ENCODE measurements at regions not wholly inside any gene's neighbourhood (a gene's known extent, or its start where the extent isn't known, plus 50 kb on each side); places are given as distances from the start of the nearest gene placed in this dataset.

DNA sequence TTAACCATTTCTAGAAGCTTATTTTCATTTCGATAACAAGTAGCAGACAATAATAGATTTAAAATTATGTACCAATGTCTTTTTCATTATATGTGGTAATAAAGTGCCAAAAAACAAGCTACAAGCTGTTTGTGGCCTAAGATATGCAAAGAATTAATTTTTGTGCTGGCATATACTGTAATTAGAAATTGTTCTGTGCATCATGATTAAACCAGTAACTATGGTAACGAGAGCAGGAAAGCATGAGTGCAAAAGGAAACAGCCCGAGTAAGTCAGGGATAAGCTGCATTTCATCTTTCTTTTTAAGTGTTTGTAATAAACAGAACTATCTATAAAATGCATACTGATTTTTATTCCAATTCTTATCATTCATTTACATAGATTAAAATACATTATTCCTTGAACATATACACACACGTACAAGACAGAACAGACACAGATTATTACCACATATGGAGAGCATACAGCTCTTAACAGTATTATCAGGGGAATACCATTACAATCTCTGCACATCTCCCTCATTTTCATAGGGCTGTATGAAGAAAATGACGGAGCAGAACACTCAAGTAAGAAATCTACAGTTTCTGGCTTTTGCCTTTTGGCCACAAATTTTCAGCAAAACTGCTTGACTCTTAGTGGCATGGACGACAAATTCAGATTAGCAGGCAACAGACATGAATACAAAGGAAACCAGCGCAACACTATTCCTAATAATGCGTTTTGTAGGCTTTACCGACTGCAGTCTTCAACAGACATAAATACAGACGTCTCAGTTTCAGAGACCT, 121.3 kb upstream of the WDR17 start (continued):
- TF ChIP-seq, protein P1, sequence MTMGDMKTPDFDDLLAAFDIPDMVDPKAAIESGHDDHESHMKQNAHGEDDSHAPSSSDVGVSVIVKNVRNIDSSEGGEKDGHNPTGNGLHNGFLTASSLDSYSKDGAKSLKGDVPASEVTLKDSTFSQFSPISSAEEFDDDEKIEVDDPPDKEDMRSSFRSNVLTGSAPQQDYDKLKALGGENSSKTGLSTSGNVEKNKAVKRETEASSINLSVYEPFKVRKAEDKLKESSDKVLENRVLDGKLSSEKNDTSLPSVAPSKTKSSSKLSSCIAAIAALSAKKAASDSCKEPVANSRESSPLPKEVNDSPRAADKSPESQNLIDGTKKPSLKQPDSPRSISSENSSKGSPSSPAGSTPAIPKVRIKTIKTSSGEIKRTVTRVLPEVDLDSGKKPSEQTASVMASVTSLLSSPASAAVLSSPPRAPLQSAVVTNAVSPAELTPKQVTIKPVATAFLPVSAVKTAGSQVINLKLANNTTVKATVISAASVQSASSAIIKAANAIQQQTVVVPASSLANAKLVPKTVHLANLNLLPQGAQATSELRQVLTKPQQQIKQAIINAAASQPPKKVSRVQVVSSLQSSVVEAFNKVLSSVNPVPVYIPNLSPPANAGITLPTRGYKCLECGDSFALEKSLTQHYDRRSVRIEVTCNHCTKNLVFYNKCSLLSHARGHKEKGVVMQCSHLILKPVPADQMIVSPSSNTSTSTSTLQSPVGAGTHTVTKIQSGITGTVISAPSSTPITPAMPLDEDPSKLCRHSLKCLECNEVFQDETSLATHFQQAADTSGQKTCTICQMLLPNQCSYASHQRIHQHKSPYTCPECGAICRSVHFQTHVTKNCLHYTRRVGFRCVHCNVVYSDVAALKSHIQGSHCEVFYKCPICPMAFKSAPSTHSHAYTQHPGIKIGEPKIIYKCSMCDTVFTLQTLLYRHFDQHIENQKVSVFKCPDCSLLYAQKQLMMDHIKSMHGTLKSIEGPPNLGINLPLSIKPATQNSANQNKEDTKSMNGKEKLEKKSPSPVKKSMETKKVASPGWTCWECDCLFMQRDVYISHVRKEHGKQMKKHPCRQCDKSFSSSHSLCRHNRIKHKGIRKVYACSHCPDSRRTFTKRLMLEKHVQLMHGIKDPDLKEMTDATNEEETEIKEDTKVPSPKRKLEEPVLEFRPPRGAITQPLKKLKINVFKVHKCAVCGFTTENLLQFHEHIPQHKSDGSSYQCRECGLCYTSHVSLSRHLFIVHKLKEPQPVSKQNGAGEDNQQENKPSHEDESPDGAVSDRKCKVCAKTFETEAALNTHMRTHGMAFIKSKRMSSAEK (CRISPR knock-in tag; IDR thresholded peaks at IDR 0.05; ENCODE audit: borderline replicate concordance) = no peak
- TF ChIP-seq, protein P2, sequence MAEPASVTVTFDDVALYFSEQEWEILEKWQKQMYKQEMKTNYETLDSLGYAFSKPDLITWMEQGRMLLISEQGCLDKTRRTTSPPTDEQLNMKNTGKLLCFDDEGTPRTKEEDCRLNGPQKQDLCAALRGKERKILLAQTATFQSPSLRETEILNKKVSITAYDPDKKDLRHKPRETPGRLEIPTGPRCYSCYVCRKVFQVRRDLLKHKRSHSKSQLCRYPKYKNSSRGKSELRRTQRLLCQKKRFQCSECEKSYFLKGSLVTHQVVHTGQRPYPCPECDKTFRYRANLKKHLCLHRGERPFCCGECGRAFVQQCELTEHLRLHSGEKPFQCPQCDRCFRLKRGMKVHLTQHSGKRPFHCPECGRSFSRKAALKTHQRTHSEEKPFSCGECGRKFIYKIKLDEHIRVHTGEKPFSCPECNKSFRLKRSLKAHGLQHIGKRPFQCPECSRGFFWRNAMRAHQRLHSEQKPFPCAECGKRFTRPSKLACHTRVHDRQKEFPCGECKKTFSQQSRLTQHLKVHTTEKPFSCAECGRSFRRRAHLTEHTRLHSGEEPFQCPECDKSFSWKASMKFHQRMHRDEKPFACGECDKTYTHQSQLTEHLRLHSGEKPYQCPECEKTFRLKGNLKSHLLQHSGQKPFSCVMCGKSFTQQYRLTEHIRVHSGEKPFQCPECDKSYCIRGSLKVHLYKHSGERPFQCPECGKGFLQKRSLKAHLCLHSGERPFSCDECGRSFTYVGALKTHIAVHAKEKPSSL (CRISPR knock-in tag; conservative IDR thresholded peaks at IDR 0.05) = no peak
- no peak for TF ChIP-seq ZNF317 (CRISPR knock-in tag; IDR thresholded peaks at IDR 0.05; ENCODE audit: borderline replicate concordance, low read depth)
- TF ChIP-seq, protein P3, sequence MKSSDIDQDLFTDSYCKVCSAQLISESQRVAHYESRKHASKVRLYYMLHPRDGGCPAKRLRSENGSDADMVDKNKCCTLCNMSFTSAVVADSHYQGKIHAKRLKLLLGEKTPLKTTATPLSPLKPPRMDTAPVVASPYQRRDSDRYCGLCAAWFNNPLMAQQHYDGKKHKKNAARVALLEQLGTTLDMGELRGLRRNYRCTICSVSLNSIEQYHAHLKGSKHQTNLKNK (CRISPR knock-in tag; IDR thresholded peaks at IDR 0.05) = no peak
- TF ChIP-seq, protein P4, sequence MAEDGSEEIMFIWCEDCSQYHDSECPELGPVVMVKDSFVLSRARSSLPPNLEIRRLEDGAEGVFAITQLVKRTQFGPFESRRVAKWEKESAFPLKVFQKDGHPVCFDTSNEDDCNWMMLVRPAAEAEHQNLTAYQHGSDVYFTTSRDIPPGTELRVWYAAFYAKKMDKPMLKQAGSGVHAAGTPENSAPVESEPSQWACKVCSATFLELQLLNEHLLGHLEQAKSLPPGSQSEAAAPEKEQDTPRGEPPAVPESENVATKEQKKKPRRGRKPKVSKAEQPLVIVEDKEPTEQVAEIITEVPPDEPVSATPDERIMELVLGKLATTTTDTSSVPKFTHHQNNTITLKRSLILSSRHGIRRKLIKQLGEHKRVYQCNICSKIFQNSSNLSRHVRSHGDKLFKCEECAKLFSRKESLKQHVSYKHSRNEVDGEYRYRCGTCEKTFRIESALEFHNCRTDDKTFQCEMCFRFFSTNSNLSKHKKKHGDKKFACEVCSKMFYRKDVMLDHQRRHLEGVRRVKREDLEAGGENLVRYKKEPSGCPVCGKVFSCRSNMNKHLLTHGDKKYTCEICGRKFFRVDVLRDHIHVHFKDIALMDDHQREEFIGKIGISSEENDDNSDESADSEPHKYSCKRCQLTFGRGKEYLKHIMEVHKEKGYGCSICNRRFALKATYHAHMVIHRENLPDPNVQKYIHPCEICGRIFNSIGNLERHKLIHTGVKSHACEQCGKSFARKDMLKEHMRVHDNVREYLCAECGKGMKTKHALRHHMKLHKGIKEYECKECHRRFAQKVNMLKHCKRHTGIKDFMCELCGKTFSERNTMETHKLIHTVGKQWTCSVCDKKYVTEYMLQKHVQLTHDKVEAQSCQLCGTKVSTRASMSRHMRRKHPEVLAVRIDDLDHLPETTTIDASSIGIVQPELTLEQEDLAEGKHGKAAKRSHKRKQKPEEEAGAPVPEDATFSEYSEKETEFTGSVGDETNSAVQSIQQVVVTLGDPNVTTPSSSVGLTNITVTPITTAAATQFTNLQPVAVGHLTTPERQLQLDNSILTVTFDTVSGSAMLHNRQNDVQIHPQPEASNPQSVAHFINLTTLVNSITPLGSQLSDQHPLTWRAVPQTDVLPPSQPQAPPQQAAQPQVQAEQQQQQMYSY (CRISPR knock-in tag; IDR thresholded peaks at IDR 0.05) = no peak
- no peak for TF ChIP-seq OVOL2 (CRISPR knock-in tag; IDR thresholded peaks at IDR 0.05; ENCODE audit: borderline replicate concordance)

DNA sequence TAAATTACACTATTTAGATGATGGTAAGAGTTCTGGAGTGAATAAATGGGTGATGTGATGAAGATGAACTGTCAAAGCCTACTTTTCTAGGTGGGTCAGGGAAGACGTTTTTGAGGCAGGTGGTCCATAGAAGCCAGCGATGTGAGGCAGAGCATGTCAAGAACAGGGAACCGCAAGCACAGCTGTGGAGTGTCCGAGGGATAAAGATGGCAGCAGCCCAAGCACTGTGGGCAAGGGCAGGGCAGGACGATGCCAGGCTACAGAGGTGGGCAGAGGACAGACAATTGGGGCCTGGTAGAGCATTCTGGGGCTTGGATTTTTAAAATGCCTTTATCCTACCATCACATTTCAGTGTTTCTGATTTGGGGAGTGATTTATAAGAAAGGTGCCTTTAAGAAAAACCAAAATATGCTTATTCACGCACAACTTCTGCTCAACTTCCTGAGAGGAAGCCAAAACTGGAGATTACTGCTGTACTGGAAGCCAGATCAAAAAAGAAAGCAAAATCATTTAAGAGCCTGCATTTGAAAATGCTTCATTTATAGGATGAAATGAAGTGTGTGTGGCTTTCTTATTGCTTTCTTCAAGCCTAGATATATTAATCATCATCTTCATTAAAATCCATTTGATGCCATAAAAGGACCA, 119.0 kb upstream of the WDR17 start:
- H3K36me3 Mint-ChIP-seq = no peaks in the 10 kb centered on the region
- TF ChIP-seq ESRRA (CRISPR knock-in tag; IDR thresholded peaks at IDR 0.05; ENCODE audit: borderline replicate concordance) (no peak), RORB (CRISPR knock-in tag; IDR thresholded peaks at IDR 0.05) (no peak), TEAD4 (CRISPR knock-in tag; IDR thresholded peaks at IDR 0.05) (no peak), HMGA2 (CRISPR knock-in tag; IDR thresholded peaks at IDR 0.05) (no peak), SMAD3 (CRISPR knock-in tag; IDR thresholded peaks at IDR 0.05; ENCODE audit: borderline replicate concordance) (no peak), NR1H2 (CRISPR knock-in tag; IDR thresholded peaks at IDR 0.05) (no peak), TEAD1 (CRISPR knock-in tag; IDR thresholded peaks at IDR 0.05) (no peak)
- TF ChIP-seq, protein P5, sequence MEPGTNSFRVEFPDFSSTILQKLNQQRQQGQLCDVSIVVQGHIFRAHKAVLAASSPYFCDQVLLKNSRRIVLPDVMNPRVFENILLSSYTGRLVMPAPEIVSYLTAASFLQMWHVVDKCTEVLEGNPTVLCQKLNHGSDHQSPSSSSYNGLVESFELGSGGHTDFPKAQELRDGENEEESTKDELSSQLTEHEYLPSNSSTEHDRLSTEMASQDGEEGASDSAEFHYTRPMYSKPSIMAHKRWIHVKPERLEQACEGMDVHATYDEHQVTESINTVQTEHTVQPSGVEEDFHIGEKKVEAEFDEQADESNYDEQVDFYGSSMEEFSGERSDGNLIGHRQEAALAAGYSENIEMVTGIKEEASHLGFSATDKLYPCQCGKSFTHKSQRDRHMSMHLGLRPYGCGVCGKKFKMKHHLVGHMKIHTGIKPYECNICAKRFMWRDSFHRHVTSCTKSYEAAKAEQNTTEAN (CRISPR knock-in tag; IDR thresholded peaks at IDR 0.05) = no peak
- TF ChIP-seq, protein P6, sequence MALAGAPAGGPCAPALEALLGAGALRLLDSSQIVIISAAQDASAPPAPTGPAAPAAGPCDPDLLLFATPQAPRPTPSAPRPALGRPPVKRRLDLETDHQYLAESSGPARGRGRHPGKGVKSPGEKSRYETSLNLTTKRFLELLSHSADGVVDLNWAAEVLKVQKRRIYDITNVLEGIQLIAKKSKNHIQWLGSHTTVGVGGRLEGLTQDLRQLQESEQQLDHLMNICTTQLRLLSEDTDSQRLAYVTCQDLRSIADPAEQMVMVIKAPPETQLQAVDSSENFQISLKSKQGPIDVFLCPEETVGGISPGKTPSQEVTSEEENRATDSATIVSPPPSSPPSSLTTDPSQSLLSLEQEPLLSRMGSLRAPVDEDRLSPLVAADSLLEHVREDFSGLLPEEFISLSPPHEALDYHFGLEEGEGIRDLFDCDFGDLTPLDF (CRISPR knock-in tag; IDR thresholded peaks at IDR 0.05) = no peak
- TF ChIP-seq, protein P7, sequence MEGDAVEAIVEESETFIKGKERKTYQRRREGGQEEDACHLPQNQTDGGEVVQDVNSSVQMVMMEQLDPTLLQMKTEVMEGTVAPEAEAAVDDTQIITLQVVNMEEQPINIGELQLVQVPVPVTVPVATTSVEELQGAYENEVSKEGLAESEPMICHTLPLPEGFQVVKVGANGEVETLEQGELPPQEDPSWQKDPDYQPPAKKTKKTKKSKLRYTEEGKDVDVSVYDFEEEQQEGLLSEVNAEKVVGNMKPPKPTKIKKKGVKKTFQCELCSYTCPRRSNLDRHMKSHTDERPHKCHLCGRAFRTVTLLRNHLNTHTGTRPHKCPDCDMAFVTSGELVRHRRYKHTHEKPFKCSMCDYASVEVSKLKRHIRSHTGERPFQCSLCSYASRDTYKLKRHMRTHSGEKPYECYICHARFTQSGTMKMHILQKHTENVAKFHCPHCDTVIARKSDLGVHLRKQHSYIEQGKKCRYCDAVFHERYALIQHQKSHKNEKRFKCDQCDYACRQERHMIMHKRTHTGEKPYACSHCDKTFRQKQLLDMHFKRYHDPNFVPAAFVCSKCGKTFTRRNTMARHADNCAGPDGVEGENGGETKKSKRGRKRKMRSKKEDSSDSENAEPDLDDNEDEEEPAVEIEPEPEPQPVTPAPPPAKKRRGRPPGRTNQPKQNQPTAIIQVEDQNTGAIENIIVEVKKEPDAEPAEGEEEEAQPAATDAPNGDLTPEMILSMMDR (IDR thresholded peaks at IDR 0.05) = no peak
- TF ChIP-seq, protein P8, sequence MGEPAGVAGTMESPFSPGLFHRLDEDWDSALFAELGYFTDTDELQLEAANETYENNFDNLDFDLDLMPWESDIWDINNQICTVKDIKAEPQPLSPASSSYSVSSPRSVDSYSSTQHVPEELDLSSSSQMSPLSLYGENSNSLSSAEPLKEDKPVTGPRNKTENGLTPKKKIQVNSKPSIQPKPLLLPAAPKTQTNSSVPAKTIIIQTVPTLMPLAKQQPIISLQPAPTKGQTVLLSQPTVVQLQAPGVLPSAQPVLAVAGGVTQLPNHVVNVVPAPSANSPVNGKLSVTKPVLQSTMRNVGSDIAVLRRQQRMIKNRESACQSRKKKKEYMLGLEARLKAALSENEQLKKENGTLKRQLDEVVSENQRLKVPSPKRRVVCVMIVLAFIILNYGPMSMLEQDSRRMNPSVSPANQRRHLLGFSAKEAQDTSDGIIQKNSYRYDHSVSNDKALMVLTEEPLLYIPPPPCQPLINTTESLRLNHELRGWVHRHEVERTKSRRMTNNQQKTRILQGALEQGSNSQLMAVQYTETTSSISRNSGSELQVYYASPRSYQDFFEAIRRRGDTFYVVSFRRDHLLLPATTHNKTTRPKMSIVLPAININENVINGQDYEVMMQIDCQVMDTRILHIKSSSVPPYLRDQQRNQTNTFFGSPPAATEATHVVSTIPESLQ (CRISPR knock-in tag; IDR thresholded peaks at IDR 0.05) = no peak

More for the DNA sequence above, 119.0 kb upstream of the WDR17 start:
- ChIA-PET POLR2A (no interaction called here), CTCF (no interaction called here)
- H3K27me3 Mint-ChIP-seq (ENCODE audit: low read depth) = no peaks in the 10 kb centered on the region
- no peak overlapping the region for H3K4me3 Mint-ChIP-seq
- DNase-seq (ENCODE audit: low spot score) (no peak), ATAC-seq (no peak)
- H3K4me1 Mint-ChIP-seq = peaks cover 13% of the 10 kb centered on the region
- H3K27ac Mint-ChIP-seq = no peak overlapping the region
- H3K9me3 Mint-ChIP-seq = no peaks in the 10 kb centered on the region

Data from WTC11 (cell line).